ENCODE measurements at regions not wholly inside any gene's neighbourhood (a gene's known extent, or its start where the extent isn't known, plus 50 kb on each side); places are given as distances from the start of the nearest gene placed in this dataset.

DNA sequence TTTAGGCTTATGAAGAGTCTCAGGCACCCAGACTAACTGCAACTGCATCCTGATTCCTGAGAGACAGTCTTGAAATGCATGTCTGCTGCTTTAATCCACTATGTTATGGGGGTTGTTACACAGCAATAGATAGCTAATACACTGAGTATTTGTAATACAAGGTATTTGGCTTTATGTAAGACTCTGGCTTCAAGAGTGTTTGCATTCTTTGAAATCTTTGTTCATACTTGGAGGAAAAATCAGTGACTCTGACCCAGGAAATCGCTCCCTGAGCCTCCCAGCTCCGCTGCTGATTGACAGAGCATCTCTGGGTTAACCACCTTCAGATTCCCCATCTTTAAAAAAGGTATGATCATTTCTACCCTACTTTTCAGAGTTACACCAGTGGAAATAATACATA, 133.9 kb downstream of the MTPAP start:
- no peaks in the 10 kb centered on the region for H3K36me3 ChIP-seq
- H3K27ac ChIP-seq = peak overlapping the region in 1 of 2 donors; percentile 70
- TF ChIP-seq, protein P1, sequence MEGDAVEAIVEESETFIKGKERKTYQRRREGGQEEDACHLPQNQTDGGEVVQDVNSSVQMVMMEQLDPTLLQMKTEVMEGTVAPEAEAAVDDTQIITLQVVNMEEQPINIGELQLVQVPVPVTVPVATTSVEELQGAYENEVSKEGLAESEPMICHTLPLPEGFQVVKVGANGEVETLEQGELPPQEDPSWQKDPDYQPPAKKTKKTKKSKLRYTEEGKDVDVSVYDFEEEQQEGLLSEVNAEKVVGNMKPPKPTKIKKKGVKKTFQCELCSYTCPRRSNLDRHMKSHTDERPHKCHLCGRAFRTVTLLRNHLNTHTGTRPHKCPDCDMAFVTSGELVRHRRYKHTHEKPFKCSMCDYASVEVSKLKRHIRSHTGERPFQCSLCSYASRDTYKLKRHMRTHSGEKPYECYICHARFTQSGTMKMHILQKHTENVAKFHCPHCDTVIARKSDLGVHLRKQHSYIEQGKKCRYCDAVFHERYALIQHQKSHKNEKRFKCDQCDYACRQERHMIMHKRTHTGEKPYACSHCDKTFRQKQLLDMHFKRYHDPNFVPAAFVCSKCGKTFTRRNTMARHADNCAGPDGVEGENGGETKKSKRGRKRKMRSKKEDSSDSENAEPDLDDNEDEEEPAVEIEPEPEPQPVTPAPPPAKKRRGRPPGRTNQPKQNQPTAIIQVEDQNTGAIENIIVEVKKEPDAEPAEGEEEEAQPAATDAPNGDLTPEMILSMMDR (IDR thresholded peaks at IDR 0.05) = no peak
- ATAC-seq = no peak
- H3K4me1 ChIP-seq = peaks cover 3 to 9% of the 10 kb centered on the region in 2 donors
- no peak for DNase-seq
- no peaks in the 10 kb centered on the region for H3K27me3 ChIP-seq
- intact Hi-C loops (cut with DNase I) = no loop called here
- H3K4me3 ChIP-seq = no peak overlapping the region
- H3K9me3 ChIP-seq = no peaks in the 10 kb centered on the region

DNA sequence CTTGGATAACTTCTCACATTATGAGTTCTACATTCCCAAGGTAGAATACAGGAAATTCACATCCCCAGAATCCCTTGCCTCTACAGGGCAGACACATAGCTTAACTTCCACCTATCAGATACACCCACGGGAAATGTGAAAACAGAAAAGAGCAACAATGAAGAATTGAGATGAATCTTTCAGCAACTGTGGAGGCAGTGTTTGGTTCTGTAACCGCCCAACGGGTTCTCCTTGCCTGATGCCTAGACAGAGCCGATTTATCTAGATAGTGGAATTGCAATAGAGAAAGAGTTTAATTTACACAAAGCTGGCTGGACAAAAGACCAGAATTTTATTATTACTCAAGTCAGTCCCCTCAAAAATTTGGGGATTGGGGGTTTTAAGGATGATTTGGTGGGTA, 138.8 kb downstream of the MTPAP start:
- H3K36me3 ChIP-seq = no peaks in the 10 kb centered on the region
- no peak overlapping the region for H3K27ac ChIP-seq
- intact Hi-C loops (cut with DNase I) = no loop called here
- TF ChIP-seq, protein P1 (IDR thresholded peaks at IDR 0.05) = no peak
- DNase-seq (no peak), ATAC-seq (no peak)
- H3K4me1 ChIP-seq = peaks cover 0 to 9% of the 10 kb centered on the region in 2 donors
- H3K4me3 ChIP-seq = no peak overlapping the region
- no peaks in the 10 kb centered on the region for H3K9me3 ChIP-seq
- no peaks in the 10 kb centered on the region for H3K27me3 ChIP-seq

DNA sequence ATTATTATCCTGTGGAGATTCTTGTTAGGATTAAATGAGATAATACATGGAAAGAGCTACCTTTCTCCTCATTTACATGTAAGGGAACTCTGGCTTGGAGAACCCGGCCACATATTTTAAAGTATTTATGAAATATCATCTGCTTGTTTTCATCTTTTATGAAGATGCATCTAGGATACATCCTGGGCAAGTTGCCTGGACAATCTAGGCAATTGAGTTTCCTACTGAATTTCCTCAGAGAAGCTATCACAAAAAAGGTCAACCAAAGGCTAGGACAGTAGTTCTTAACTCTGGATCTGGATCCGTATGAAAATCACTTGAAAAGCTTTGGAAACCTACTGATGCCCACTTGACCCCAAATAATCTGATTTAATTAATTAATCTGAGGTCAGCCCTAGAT, 140.7 kb downstream of the MTPAP start:
- Histone ChIP-seq H3K4me3 (no peak overlapping the region), H3K36me3 (no peaks in the 10 kb centered on the region), H3K27me3 (no peaks in the 10 kb centered on the region), H3K9me3 (peaks cover 0 to 11% of the 10 kb centered on the region in 2 donors), H3K27ac (no peak overlapping the region), H3K4me1 (peaks cover 0 to 9% of the 10 kb centered on the region in 2 donors)
- intact Hi-C loops (cut with DNase I) = no loop called here
- TF ChIP-seq, protein P1 (IDR thresholded peaks at IDR 0.05) = no peak
- DNase-seq (no peak), ATAC-seq (no peak)

DNA sequence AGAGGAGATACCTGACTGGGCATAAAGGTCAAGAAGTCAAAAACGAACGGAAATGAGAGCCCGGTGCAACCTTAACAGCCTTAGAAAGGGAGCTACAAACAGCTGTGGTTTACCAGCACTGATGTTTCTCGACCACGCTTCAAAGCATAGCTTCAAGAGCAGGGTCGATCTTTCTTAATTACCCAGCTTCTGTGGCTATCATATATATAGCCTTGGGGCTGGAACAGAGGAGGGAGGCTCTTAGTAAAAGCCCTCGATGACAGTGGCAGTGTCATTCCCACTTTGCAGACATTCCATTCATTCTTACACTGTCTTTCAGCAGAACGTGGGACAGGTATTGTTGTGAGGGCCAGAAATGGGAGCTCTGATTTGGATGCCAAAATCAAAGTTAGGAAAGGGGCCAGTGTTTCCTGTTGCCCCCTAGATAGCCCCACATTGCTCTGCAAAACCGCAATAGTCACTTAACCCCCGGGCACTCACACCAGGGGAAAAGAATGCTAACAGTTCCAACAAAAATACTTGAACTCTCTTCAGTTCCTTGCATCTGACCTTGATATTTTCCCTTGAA, 141.5 kb downstream of the MTPAP start:
- H3K4me1 ChIP-seq = peaks cover 0 to 9% of the 10 kb centered on the region in 2 donors
- H3K27ac ChIP-seq = no peak overlapping the region
- ATAC-seq = peak; percentile 88
- H3K36me3 ChIP-seq = no peaks in the 10 kb centered on the region
- H3K4me3 ChIP-seq = no peak overlapping the region
- DNase-seq = no peak
- TF ChIP-seq, protein P1 (IDR thresholded peaks at IDR 0.05) = no peak
- intact Hi-C loops (cut with DNase I) = no loop called here
- H3K27me3 ChIP-seq = no peaks in the 10 kb centered on the region
- H3K9me3 ChIP-seq = peaks cover 0 to 16% of the 10 kb centered on the region in 2 donors

DNA sequence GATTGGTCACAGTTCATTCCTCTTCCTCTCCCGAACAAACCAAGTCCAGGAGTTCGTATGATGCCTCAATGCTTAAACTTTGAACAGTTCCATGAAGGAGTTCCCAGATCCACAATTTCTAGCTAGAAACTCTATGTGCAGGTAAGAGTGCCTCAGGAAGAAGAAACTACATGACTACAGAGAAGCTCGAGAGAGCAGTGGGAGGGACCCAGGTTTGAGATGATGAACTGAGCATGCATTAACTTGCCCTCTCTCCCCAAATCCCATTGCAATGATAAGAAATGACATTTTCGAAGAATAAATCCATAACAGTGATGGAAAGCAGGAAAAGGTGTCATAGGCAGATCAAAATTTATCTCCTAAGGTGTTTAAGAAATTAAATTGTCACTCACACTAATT, 140.6 kb upstream of the JCAD start:
- no peaks in the 10 kb centered on the region for H3K4me1 ChIP-seq
- no peaks in the 10 kb centered on the region for H3K27me3 ChIP-seq
- H3K27ac ChIP-seq = no peak overlapping the region
- no peak for ATAC-seq
- no peaks in the 10 kb centered on the region for H3K36me3 ChIP-seq
- no peak for DNase-seq
- H3K4me3 ChIP-seq = no peak overlapping the region
- TF ChIP-seq, protein P1 (IDR thresholded peaks at IDR 0.05) = no peak
- intact Hi-C loops (cut with DNase I) = no loop called here
- H3K9me3 ChIP-seq = peaks cover 0 to 16% of the 10 kb centered on the region in 2 donors
